IPS-18a (cell line): ENCODE measurements at regions not wholly inside any gene's neighbourhood (a gene's known extent, or its start where the extent isn't known, plus 50 kb on each side); places are given as distances from the start of the nearest gene placed in this dataset.
"Not testable (repeated sequence)": the region's sequence is repeated elsewhere in the genome, so short reads cannot be mapped to it uniquely, and the experiment has no call there.

ENCODE experiments used
- H3K27ac ChIP-seq: one replicate; pipeline ENCODE4 v1.5.1; 2013; ENCODE audit warnings: low read length
- H3K27me3 ChIP-seq: one replicate; pipeline ENCODE4 v1.6.1; 2013; ENCODE audit warnings: mild to moderate bottlenecking, low read length; ENCODE audit not compliant: control insufficient read depth, insufficient read depth
- H3K36me3 ChIP-seq: one replicate; pipeline ENCODE4 v1.6.1; 2013; ENCODE audit warnings: low read depth, low read length; ENCODE audit not compliant: control insufficient read depth
- H3K4me1 ChIP-seq: one replicate; pipeline ENCODE4 v1.6.1; 2013; ENCODE audit warnings: low read depth, low read length; ENCODE audit not compliant: control insufficient read depth
- H3K4me3 ChIP-seq: one replicate; pipeline ENCODE4 v1.5.1; 2013; ENCODE audit warnings: low read length
- H3K9ac ChIP-seq: one replicate; pipeline ENCODE4 v1.6.1; 2013; ENCODE audit warnings: mild to moderate bottlenecking, low read length, moderate library complexity
- H3K9me3 ChIP-seq: one replicate; pipeline ENCODE4 v1.6.1; 2013; ENCODE audit warnings: low read depth, low read length; ENCODE audit not compliant: control insufficient read depth

- no peaks in the 10 kb centered on the region for H3K27me3 ChIP-seq
- H3K27ac ChIP-seq, result no peak overlapping the region
- no peak overlapping the region for H3K9ac ChIP-seq
- H3K36me3 ChIP-seq, result no peaks in the 10 kb centered on the region
- H3K4me1 ChIP-seq, result peaks cover 18% of the 10 kb centered on the region
- H3K4me3 ChIP-seq, result no peak overlapping the region
- peaks cover 10% of the 10 kb centered on the region for H3K9me3 ChIP-seq
Observed at GRCh38 chr3:102691507-102691906, 256.7 kb downstream of the ZPLD1 start.

- H3K27me3 ChIP-seq, result no peaks in the 10 kb centered on the region
- no peak overlapping the region for H3K27ac ChIP-seq
- H3K4me1 ChIP-seq, result no peaks in the 10 kb centered on the region
- H3K36me3 ChIP-seq, result no peaks in the 10 kb centered on the region
- H3K4me3 ChIP-seq, result no peak overlapping the region
- no peak overlapping the region for H3K9ac ChIP-seq
- H3K9me3 ChIP-seq, result no peaks in the 10 kb centered on the region
Observed at GRCh38 chr3:102699104-102699818, 264.4 kb downstream of the ZPLD1 start.

GRCh38 chr3:102699819-102700140, 265.0 kb downstream of the ZPLD1 start:
- Histone ChIP-seq H3K27me3 (no peaks in the 10 kb centered on the region), H3K27ac (no peak overlapping the region), H3K4me3 (no peak overlapping the region), H3K9me3 (no peaks in the 10 kb centered on the region), H3K4me1 (no peaks in the 10 kb centered on the region), H3K9ac (no peak overlapping the region), H3K36me3 (no peaks in the 10 kb centered on the region)

- Histone ChIP-seq H3K9me3 (no peaks in the 10 kb centered on the region), H3K4me1 (no peaks in the 10 kb centered on the region), H3K27ac (no peak overlapping the region), H3K9ac (no peak overlapping the region), H3K4me3 (no peak overlapping the region), H3K36me3 (no peaks in the 10 kb centered on the region), H3K27me3 (no peaks in the 10 kb centered on the region)
Observed at GRCh38 chr3:102712896-102713295, 278.1 kb downstream of the ZPLD1 start.

- no peak overlapping the region for H3K9ac ChIP-seq
- H3K4me3 ChIP-seq, result no peak overlapping the region
- H3K4me1 ChIP-seq, result no peaks in the 10 kb centered on the region
- H3K27me3 ChIP-seq, result no peaks in the 10 kb centered on the region
- no peaks in the 10 kb centered on the region for H3K9me3 ChIP-seq
- no peaks in the 10 kb centered on the region for H3K36me3 ChIP-seq
- no peak overlapping the region for H3K27ac ChIP-seq
Observed at GRCh38 chr3:102714567-102714966, 279.8 kb downstream of the ZPLD1 start.

- H3K27ac ChIP-seq, result no peak overlapping the region
Observed at GRCh38 chr3:102715030-102715697, 280.3 kb downstream of the ZPLD1 start.

GRCh38 chr3:102718651-102719050, 283.8 kb downstream of the ZPLD1 start:
- no peak overlapping the region for H3K4me3 ChIP-seq
- H3K27me3 ChIP-seq, result no peaks in the 10 kb centered on the region
- no peaks in the 10 kb centered on the region for H3K9me3 ChIP-seq

More at GRCh38 chr3:102715030-102715697, 280.3 kb downstream of the ZPLD1 start:
- Histone ChIP-seq H3K9ac (no peak overlapping the region), H3K4me3 (no peak overlapping the region), H3K4me1 (no peaks in the 10 kb centered on the region), H3K27me3 (no peaks in the 10 kb centered on the region), H3K9me3 (no peaks in the 10 kb centered on the region), H3K36me3 (no peaks in the 10 kb centered on the region)

GRCh38 chr3:102722317-102722716, 287.5 kb downstream of the ZPLD1 start:
- Histone ChIP-seq H3K4me1 (no peaks in the 10 kb centered on the region), H3K9ac (no peak overlapping the region), H3K4me3 (no peak overlapping the region), H3K27me3 (no peaks in the 10 kb centered on the region), H3K36me3 (no peaks in the 10 kb centered on the region), H3K27ac (no peak overlapping the region), H3K9me3 (no peaks in the 10 kb centered on the region)

More at GRCh38 chr3:102718651-102719050, 283.8 kb downstream of the ZPLD1 start:
- Histone ChIP-seq H3K9ac (no peak overlapping the region), H3K36me3 (no peaks in the 10 kb centered on the region), H3K4me1 (no peaks in the 10 kb centered on the region), H3K27ac (no peak overlapping the region)

GRCh38 chr3:102727340-102727739, 292.5 kb downstream of the ZPLD1 start:
- Histone ChIP-seq H3K27me3 (no peaks in the 10 kb centered on the region), H3K4me3 (no peak overlapping the region), H3K9ac (no peak overlapping the region), H3K9me3 (no peaks in the 10 kb centered on the region), H3K4me1 (no peaks in the 10 kb centered on the region), H3K27ac (no peak overlapping the region), H3K36me3 (no peaks in the 10 kb centered on the region)

GRCh38 chr3:102732581-102732980, 297.8 kb downstream of the ZPLD1 start:
- not testable (repeated sequence) for H3K9me3 ChIP-seq, H3K4me3 ChIP-seq, H3K27me3 ChIP-seq, H3K9ac ChIP-seq, H3K27ac ChIP-seq, H3K36me3 ChIP-seq
- H3K4me1 ChIP-seq, result peaks cover 16% of the 10 kb centered on the region

- Histone ChIP-seq H3K9ac (no peak overlapping the region), H3K4me3 (no peak overlapping the region), H3K9me3 (no peaks in the 10 kb centered on the region), H3K36me3 (no peaks in the 10 kb centered on the region), H3K27ac (no peak overlapping the region), H3K27me3 (no peaks in the 10 kb centered on the region), H3K4me1 (peaks cover 16% of the 10 kb centered on the region)
Observed at GRCh38 chr3:102733791-102734563, 299.2 kb downstream of the ZPLD1 start.
